ENCODE measurements at regions not wholly inside any gene's neighbourhood (a gene's known extent, or its start where the extent isn't known, plus 50 kb on each side); places are given as distances from the start of the nearest gene placed in this dataset.

DNA sequence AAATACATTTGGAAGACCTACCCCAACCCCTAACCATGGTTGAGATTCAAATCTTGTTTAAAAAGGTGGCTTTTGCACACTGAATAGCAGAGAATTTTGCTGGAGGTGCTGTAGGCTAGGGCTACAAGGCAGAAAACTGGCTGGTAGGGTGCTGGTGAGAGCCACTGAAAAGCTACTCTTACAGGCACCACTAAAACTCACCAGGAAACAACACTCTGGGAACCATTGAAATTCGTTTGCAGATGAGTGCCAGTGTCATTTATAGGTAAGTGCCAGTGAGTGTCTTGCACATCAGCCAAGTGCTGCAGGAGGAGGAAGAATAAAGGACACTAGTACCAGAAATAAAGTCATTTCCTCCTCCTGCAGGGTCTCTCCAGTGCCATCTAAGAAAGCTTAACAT, 610.2 kb downstream of the ZNF385D start:
- no peaks in the 10 kb centered on the region for H3K36me3 Mint-ChIP-seq (ENCODE audit: low read depth)
- no peaks in the 10 kb centered on the region for H3K27me3 Mint-ChIP-seq
- no peak overlapping the region for H3K27ac Mint-ChIP-seq
- H3K4me3 Mint-ChIP-seq, result no peak overlapping the region
- DNase-seq, result no peak
- peaks cover 14% of the 10 kb centered on the region for H3K9me3 Mint-ChIP-seq
- H3K4me1 Mint-ChIP-seq (ENCODE audit: low read depth), result no peaks in the 10 kb centered on the region

DNA sequence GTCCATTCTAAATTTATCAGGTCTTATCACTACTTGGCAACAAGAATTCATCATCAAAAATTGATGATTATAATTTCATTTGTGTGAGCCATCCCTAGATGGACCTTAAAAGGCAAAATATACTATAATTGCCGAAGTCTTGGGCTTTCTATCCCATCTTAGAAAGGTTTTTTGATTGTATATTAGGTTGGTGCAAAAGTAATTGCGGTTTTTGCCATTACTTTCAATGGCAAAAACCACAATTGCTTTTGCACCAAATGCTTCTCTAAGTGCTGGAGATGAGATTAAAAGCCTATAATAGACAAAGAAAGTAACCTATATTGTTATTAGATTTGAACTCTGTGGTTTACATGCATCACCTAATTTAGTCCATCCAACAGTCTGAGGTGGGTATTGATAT, 612.9 kb downstream of the ZNF385D start:
- no peaks in the 10 kb centered on the region for H3K27me3 Mint-ChIP-seq
- no peak overlapping the region for H3K27ac Mint-ChIP-seq
- H3K4me1 Mint-ChIP-seq (ENCODE audit: low read depth), result no peaks in the 10 kb centered on the region
- H3K9me3 Mint-ChIP-seq, result peaks cover 16% of the 10 kb centered on the region
- H3K36me3 Mint-ChIP-seq (ENCODE audit: low read depth), result no peaks in the 10 kb centered on the region
- no peak for DNase-seq
- no peak overlapping the region for H3K4me3 Mint-ChIP-seq

DNA sequence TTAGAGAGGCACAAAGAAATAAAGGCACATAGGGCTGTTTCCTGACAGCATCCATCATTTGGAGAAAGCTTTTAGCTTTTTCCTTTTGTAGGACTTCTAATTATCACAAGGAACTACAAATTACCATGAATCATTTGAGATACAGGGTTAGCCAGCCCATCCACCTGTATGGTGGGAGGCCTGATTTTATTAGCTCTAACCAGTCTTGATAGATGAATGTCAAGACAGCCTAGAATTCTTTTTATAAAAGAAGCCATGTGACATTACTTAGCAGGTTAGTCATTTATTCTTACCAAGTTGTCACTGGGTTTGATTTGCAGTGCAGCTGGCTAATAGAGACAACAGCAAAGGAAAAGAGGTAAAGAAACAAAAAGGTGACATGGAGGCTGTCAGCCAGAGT, 618.1 kb downstream of the ZNF385D start:
- no peaks in the 10 kb centered on the region for H3K4me1 Mint-ChIP-seq (ENCODE audit: low read depth)
- DNase-seq, result no peak
- no peaks in the 10 kb centered on the region for H3K36me3 Mint-ChIP-seq (ENCODE audit: low read depth)
- no peaks in the 10 kb centered on the region for H3K27me3 Mint-ChIP-seq
- no peak overlapping the region for H3K4me3 Mint-ChIP-seq
- H3K9me3 Mint-ChIP-seq, result peaks cover 23% of the 10 kb centered on the region
- no peak overlapping the region for H3K27ac Mint-ChIP-seq

DNA sequence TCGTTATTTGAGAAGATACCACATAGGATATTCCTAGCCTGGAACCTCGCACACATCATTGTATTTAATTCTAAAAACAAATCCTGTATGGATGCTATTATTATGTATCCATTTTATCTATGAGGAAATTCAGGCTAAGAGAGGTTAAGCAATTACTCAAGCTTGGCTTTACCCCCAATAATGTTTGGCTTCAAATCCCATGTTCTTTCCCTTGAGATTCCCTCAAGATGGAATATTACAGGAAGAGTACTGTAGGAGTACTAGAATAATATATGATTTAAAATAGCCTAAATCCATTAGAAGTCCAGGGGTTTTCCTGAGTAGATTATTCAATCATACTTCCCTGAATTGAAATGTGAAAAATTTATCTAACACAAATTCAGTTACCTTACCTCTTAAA, 630.2 kb downstream of the ZNF385D start:
- H3K4me3 Mint-ChIP-seq, result no peak overlapping the region
- DNase-seq, result no peak
- no peaks in the 10 kb centered on the region for H3K27me3 Mint-ChIP-seq
- no peaks in the 10 kb centered on the region for H3K36me3 Mint-ChIP-seq (ENCODE audit: low read depth)
- peaks cover 22% of the 10 kb centered on the region for H3K9me3 Mint-ChIP-seq
- no peak overlapping the region for H3K27ac Mint-ChIP-seq
- H3K4me1 Mint-ChIP-seq (ENCODE audit: low read depth), result no peaks in the 10 kb centered on the region

DNA sequence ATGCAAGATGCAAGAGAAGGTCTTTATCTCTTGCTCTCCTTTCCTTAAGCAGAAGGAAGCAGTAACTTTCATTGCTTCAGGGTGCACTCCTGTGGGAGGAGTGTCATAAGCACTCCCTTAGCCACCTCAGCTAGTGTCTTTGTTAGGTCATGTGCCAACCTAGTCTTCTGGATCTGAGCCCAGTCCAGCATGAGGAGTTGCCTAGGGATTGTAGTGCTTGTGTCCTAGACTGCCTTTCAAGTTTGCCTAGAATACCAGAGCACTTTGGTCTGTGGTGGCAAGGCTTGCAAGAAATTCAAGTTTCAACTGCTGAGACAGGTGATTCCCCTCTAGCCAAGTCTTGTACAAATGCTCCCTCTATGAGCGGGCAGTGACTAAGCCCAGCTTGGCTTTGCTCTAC, 633.6 kb downstream of the ZNF385D start:
- peaks cover 30% of the 10 kb centered on the region for H3K9me3 Mint-ChIP-seq
- no peak for DNase-seq
- H3K4me1 Mint-ChIP-seq (ENCODE audit: low read depth), result no peaks in the 10 kb centered on the region
- H3K27me3 Mint-ChIP-seq, result no peaks in the 10 kb centered on the region
- H3K27ac Mint-ChIP-seq, result no peak overlapping the region
- no peaks in the 10 kb centered on the region for H3K36me3 Mint-ChIP-seq (ENCODE audit: low read depth)
- H3K4me3 Mint-ChIP-seq, result no peak overlapping the region

DNA sequence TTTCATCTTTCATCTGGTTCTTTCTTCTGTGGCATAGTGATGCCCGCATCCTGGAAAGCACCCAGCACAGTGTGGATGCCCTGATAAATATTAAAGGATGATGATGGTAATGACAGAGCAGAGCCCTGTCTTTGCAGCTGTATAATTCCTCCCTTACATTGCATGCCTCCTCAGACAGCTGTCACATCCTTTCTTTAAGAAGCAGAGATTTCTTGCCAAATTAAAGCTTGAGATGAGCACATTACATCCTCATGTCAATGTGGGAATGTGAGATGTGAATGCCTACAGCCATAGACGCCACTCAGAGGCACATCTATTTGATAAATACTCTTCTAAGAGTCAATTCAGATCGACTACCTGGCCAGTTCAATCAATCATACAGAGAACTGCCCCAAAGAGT, 642.0 kb downstream of the ZNF385D start:
- Mint-ChIP-seq H3K4me3 (no peak overlapping the region), H3K36me3 (ENCODE audit: low read depth) (no peaks in the 10 kb centered on the region), H3K27ac (no peak overlapping the region), H3K9me3 (peaks cover 35% of the 10 kb centered on the region), H3K4me1 (ENCODE audit: low read depth) (no peaks in the 10 kb centered on the region), H3K27me3 (no peaks in the 10 kb centered on the region)
- no peak for DNase-seq

DNA sequence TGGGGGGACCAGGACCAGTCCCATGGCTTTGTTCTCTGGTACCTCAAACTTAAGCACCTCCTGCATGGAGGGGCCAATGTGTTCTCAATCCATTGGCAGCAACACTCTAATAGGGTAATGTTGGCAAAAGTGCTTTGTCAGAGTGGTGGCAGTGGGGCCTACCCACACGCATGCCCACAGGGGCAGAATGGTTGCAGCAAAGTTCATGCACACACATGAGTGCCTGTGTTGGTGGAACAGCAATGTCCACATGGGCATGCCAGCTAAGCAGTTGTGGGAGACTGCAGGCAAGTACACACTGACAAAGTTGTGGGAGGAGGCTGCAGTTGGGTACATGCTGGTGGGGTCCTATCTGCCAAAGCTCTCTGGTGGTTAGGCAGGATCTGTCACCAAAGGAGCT, 645.2 kb downstream of the ZNF385D start:
- Mint-ChIP-seq H3K4me1 (ENCODE audit: low read depth) (no peaks in the 10 kb centered on the region), H3K27me3 (no peaks in the 10 kb centered on the region), H3K27ac (no peak overlapping the region), H3K4me3 (no peak overlapping the region), H3K36me3 (ENCODE audit: low read depth) (no peaks in the 10 kb centered on the region), H3K9me3 (peaks cover 26% of the 10 kb centered on the region)
- no peak for DNase-seq

DNA sequence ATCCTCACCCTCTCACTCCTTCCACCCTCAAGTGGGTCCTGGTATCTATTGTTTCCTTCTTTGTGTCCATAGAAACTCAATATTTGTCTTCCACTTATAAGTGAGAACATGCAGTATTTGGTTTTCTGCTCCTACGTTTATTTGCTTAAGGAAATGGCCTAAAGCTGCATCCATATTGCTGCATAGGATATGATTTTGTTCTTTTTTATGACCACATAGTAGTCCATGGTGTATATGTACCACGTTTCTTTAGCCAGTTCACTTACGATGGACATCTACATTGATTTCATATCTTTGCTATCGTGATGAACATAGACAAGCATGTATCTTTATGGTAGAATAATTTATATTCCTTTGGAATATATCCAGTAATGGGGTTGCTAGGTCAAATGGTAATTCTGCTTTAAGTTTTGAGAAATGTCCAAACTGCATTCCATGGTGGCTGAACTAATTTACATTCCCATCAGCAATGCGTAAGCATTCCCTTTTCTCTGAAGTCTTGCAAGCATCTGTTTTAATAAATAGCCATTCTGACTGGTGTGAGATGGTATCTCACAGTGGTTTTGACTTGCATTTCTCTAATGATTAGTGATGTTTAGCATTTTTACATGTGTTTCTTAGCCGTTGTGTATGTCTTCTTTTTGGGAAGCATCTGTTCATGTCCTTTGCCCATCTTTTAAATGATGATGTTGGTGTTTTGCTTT, 650.2 kb downstream of the ZNF385D start:
- Mint-ChIP-seq H3K27me3 (no peaks in the 10 kb centered on the region), H3K4me1 (ENCODE audit: low read depth) (no peaks in the 10 kb centered on the region), H3K4me3 (no peak overlapping the region), H3K27ac (no peak overlapping the region), H3K36me3 (ENCODE audit: low read depth) (no peaks in the 10 kb centered on the region), H3K9me3 (peaks cover 26% of the 10 kb centered on the region)
- DNase-seq, result no peak

DNA sequence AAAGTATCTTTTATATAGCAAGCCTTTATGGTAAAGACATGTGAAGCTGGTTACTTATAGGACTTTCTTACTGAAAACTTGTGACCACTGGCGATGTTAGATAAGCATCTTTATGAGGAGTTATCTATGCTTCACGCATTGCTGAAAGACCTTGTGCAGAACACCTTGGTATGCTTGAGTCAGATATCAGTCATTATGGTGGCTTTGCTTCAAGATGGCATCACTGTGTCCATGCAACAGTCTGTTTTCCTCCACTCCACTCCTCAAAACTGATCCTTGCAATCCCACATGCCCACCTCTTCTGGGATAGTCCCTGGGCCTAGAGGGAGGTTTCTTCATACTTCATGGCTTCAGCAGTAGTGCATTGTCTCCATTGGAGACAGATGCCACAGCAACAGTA, 656.3 kb downstream of the ZNF385D start:
- Mint-ChIP-seq H3K27ac (no peak overlapping the region), H3K9me3 (peaks cover 15% of the 10 kb centered on the region), H3K4me3 (no peak overlapping the region), H3K36me3 (ENCODE audit: low read depth) (no peaks in the 10 kb centered on the region), H3K27me3 (no peaks in the 10 kb centered on the region), H3K4me1 (ENCODE audit: low read depth) (no peaks in the 10 kb centered on the region)
- no peak for DNase-seq

DNA sequence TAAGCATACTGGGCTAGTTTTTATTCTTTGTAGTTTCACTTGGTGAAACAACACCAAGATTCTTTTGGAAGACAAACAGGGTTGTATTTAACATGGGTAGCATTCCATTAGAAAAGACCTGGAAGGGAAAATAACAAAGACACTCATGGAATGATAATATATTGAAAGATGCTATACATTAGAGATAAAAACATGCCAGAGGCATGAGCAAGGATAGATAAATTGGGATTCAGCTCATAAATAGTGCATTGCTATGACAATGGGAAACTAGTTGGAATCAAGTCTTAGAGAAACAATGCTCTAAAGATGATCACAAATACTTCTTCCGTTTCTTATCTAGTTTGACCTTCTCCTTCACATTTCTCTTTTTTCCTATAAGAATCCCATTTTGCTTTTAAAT, 677.4 kb downstream of the ZNF385D start:
- no peak for DNase-seq

DNA sequence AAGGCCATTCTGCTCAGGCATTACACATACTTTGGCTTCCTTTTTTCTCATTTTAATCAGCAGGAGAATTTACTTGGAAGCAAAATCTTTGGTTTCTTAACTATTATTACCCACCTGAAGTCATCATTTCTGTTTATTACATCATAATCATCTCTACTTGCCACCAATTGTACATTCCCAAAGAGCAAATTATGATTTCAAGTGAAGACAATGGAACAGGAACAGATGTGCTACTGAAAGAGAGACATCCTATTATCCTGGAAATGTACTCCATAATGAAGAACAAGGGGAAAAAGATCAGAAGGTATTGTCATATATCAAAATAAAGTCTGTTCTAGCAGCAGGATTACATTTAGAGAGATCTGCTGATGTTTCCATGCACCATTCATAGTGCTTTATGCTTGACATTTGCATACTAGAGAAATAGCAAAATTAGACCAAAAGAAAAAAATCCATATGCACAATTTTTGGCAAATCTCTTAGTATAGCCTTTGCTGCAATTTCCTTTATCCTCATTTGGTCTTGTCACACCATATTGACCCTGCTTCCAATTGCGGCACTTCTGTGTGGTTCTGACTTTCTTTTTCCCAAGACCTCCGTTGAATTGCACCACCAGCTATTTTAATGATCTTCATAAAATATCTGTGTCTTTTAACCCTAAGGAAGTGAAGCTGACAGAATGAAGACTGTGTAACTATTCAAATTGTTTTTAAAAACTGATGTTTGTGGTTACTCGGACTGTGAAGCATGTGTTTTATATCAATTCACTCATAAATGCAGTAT, 683.8 kb downstream of the ZNF385D start:
- Mint-ChIP-seq H3K4me1 (ENCODE audit: low read depth) (no peaks in the 10 kb centered on the region), H3K9me3 (peaks cover 26% of the 10 kb centered on the region), H3K36me3 (ENCODE audit: low read depth) (no peaks in the 10 kb centered on the region), H3K27ac (no peak overlapping the region), H3K4me3 (no peak overlapping the region), H3K27me3 (no peaks in the 10 kb centered on the region)
- no peak for DNase-seq

More for the DNA sequence above, 677.4 kb downstream of the ZNF385D start:
- no peak overlapping the region for H3K4me3 Mint-ChIP-seq
- peaks cover 20% of the 10 kb centered on the region for H3K9me3 Mint-ChIP-seq
- no peak overlapping the region for H3K27ac Mint-ChIP-seq
- no peaks in the 10 kb centered on the region for H3K4me1 Mint-ChIP-seq (ENCODE audit: low read depth)
- H3K36me3 Mint-ChIP-seq (ENCODE audit: low read depth), result no peaks in the 10 kb centered on the region
- H3K27me3 Mint-ChIP-seq, result no peaks in the 10 kb centered on the region

DNA sequence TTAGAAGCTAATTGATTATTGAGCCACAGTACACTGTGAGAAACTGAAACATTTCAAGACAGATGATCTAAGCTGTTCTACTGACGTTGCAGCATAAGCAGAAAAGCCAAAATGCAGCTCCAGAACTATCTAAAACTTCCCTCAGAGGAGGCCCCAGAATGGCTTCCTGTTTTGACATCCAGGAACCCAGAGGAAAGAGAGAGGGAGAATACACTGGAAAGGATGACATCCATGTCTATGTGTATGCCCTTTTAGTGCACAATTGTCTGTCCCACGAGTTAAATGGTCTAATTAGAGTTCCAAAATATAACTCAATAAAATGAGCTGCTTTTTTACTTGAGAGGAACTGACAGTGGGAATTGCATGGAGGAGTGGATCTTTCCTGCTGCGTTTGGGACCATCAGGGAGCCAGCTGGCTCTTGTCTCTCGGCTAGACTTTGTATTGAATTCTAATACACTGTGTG, 688.1 kb downstream of the ZNF385D start:
- H3K36me3 Mint-ChIP-seq (ENCODE audit: low read depth), result no peaks in the 10 kb centered on the region
- no peaks in the 10 kb centered on the region for H3K27me3 Mint-ChIP-seq
- H3K9me3 Mint-ChIP-seq, result peaks cover 12% of the 10 kb centered on the region

DNA sequence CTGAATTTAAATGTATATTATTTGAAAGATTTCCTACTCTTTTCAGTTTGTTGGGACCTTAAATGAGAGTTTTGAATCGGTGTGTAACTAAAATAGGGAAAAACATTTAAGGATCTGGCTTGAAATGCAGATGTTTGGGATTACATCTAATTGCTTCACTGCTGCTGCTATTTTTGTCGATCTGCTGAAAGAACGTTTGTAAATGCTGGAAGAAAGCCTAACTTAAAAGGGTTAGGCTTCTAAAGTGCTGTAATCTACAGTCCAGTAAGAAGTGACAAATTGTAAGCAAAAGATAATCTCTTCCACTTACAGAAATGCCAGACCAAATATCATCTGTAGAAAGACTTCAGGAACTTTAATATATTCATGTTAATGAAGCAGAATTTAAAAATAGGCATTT, 691.6 kb downstream of the ZNF385D start:
- Mint-ChIP-seq H3K9me3 (peaks cover 18% of the 10 kb centered on the region), H3K36me3 (ENCODE audit: low read depth) (no peaks in the 10 kb centered on the region), H3K27ac (no peak overlapping the region), H3K4me3 (no peak overlapping the region), H3K4me1 (ENCODE audit: low read depth) (no peaks in the 10 kb centered on the region), H3K27me3 (no peaks in the 10 kb centered on the region)
- no peak for DNase-seq

More for the DNA sequence above, 688.1 kb downstream of the ZNF385D start:
- Mint-ChIP-seq H3K27ac (no peak overlapping the region), H3K4me1 (ENCODE audit: low read depth) (no peaks in the 10 kb centered on the region), H3K4me3 (no peak overlapping the region)
- no peak for DNase-seq

DNA sequence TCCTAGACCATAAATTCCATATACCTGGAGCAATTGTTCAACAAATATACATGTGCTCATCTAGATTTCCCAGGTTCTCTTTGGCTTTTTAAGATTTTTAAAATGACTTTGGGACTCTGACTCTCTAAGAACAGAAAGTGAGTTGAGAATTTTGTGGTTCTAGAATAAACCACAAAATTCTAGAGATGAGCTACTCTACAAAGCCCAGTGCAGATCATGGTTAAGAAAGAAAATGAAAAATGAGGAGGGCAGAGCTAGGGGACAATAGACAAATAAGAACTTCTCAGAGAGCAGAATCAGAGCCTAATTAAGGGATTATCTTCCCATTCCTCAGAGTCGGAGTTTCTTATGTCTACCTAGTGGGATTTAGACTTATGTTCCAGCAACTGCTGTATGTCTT, 694.7 kb downstream of the ZNF385D start:
- Mint-ChIP-seq H3K9me3 (peaks cover 29% of the 10 kb centered on the region), H3K27me3 (no peaks in the 10 kb centered on the region), H3K4me1 (ENCODE audit: low read depth) (no peaks in the 10 kb centered on the region)

DNA sequence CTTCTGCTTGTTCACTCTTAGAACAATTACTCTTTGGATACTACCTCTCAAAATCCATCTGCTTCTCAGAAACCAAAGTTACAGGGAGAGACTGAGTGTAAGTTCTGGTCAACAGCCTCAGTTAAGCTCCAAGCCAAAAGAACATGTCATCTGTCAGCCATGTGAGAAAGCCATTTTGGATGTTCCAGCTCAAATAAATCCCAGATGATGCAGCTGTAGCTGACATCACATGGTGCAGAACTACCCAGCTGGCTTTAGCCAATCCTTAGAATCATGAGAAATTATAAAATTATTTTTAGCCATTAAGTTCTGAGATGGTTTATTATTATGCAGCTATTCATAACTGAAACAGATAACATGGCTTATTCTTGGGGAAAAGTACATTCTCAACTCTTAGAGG, 696.0 kb downstream of the ZNF385D start:
- Mint-ChIP-seq H3K27ac (no peak overlapping the region), H3K9me3 (peaks cover 30% of the 10 kb centered on the region), H3K4me1 (ENCODE audit: low read depth) (no peaks in the 10 kb centered on the region), H3K27me3 (no peaks in the 10 kb centered on the region), H3K4me3 (no peak overlapping the region), H3K36me3 (ENCODE audit: low read depth) (no peaks in the 10 kb centered on the region)
- no peak for DNase-seq

More for the DNA sequence above, 694.7 kb downstream of the ZNF385D start:
- no peak for DNase-seq
- no peak overlapping the region for H3K27ac Mint-ChIP-seq
- no peak overlapping the region for H3K4me3 Mint-ChIP-seq
- H3K36me3 Mint-ChIP-seq (ENCODE audit: low read depth), result no peaks in the 10 kb centered on the region
